Naive thymus-derived CD8-positive, alpha-beta T cell (primary cell): ENCODE measurements at regions not wholly inside any gene's neighbourhood (a gene's known extent, or its start where the extent isn't known, plus 50 kb on each side); places are given as distances from the start of the nearest gene placed in this dataset.
A peak's percentile ranks its signal among the peaks of the same experiment; 100 is the strongest.

Source experiments
- ATAC-seq, 2 donors: fragments of 150-1000 bp; cut with Tn5 transposase in 1 of 2; sonication (Bioruptor Pico), chemical (Tn5 transposase) in 1 of 2; 1 replicate in 1 of 2; 2 replicates in 1 of 2; pipeline ENCODE4 v1.10.0; 2021; ENCODE audit warnings: mild to moderate bottlenecking in 2 of 2, moderate library complexity in 2 of 2
- POLR2A ChIA-PET: fragments of 350-600 bp; sonication (Branson Sonifier 250); formaldehyde crosslinking; loops from one replicate; lab custom pipeline; 2021; ENCODE audit warnings: antibody characterized with exemption; lab: Charles Lee
- DNase-seq, 10 donors: peaks; one replicate each; pipeline versions ENCODE4 v3.0.0 to v3.0.0-alpha.2; 2020 to 2022
- H3K27ac Mint-ChIP-seq, 10 donors: one replicate each; pipeline ENCODE4 v1.8.0; 2020 to 2022; ENCODE audit warnings: mild to moderate bottlenecking in 10 of 10, mixed read lengths in 10 of 10, moderate library complexity in 4 of 10, inconsistent platforms in 1 of 10
- H3K27me3 Mint-ChIP-seq, 5 donors: one replicate each; pipeline ENCODE4 v1.8.0; 2021 to 2022; ENCODE audit warnings: mixed read lengths in 5 of 5
- H3K36me3 Mint-ChIP-seq, 3 donors: one replicate each; pipeline ENCODE4 v1.8.0; 2020 to 2022; ENCODE audit warnings: mixed read lengths in 3 of 3, mild to moderate bottlenecking in 2 of 3, inconsistent platforms in 1 of 3
- H3K4me1 Mint-ChIP-seq, 4 donors: one replicate each; pipeline ENCODE4 v1.8.0; 2021 to 2022; ENCODE audit warnings: mixed read lengths in 4 of 4
- H3K4me3 Mint-ChIP-seq, 10 donors: one replicate each; pipeline ENCODE4 v1.8.0; 2020 to 2022; ENCODE audit warnings: mild to moderate bottlenecking in 10 of 10, mixed read lengths in 10 of 10, moderate library complexity in 6 of 10, inconsistent platforms in 1 of 10
- H3K9me3 Mint-ChIP-seq, 9 donors: one replicate each; pipeline ENCODE4 v1.8.0; 2020 to 2022; ENCODE audit warnings: mixed read lengths in 9 of 9, mild to moderate bottlenecking in 3 of 9, inconsistent platforms in 1 of 9, moderate library complexity in 1 of 9

DNA sequence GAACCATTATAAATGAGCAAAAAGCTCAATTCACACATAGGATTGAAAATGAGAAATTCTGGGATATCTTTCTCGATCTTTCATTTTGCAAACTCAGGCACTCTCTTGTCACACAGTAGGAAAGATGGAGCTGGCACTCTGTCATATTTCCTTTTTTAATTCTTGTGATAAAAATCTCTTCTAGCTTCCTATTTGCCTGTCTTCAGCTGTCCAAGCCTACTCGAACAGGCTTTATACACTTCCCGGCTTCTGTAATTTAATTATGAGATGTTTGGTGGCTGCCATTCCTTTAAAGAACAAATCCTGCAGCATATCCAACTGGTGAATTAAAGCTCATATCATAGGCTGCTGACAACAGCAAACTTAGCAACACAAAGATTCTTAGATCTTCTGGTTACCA lies 1484.3 kb upstream of the PIK3C3 start:
- Mint-ChIP-seq H3K36me3 (no peaks in the 10 kb centered on the region), H3K9me3 (peaks cover 1 to 17% (median 5%) of the 10 kb centered on the region in 9 donors), H3K27me3 (no peaks in the 10 kb centered on the region), H3K4me1 (no peaks in the 10 kb centered on the region), H3K4me3 (no peak overlapping the region), H3K27ac (no peak overlapping the region)
- DNase-seq = no peak
- POLR2A ChIA-PET = no interaction called here
- no peak for ATAC-seq

DNA sequence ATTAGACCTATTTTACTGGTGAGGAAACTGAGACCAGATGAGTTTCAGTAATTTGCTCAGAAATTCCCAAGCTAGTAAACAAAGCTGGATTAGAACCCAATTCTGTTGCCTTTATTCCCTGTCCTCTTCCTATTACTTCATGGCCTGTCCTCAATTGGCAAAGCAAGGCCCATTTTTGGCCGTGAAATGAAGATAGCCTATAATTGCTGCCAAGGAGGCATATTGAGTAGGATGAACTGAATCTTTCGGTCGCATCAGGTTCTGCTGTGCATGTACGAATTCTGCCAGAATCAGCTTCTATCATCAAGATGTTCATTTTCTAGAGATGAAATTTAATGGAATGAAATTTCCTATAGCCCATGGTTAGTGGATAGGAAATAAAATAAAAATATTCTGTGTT lies 1485.2 kb upstream of the PIK3C3 start:
- ATAC-seq (no peak), DNase-seq (no peak)
- H3K9me3 Mint-ChIP-seq = peaks cover 0 to 19% (median 5%) of the 10 kb centered on the region in 9 donors
- POLR2A ChIA-PET = no interaction called here
- no peak overlapping the region for H3K4me3 Mint-ChIP-seq
- peak overlapping the region in 1 of 10 donors; percentile 61 for H3K27ac Mint-ChIP-seq
- no peaks in the 10 kb centered on the region for H3K27me3 Mint-ChIP-seq
- H3K4me1 Mint-ChIP-seq = no peaks in the 10 kb centered on the region
- H3K36me3 Mint-ChIP-seq = no peaks in the 10 kb centered on the region

DNA sequence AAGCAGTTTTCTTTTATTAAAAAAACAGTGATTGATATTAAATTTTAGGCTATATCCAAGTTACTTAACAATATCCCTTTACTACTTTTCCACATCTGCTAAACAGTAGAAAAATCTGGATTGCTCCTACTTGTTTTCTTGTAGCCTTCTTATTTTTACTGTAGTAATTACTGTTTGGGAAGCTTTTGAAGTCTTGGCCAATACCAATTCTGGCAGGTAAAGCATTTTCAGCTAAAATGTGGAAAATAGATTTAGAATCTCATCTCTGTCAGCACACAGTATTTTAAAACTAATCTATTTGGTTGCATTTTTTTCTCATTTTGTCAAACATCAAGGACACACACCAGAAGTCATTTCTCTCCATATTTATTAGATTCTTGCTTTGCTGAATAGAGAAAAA lies 1485.7 kb upstream of the PIK3C3 start:
- POLR2A ChIA-PET = no interaction called here
- DNase-seq (no peak), ATAC-seq (no peak)
- Mint-ChIP-seq H3K4me3 (no peak overlapping the region), H3K9me3 (peaks cover 0 to 19% (median 5%) of the 10 kb centered on the region in 9 donors), H3K4me1 (no peaks in the 10 kb centered on the region), H3K36me3 (no peaks in the 10 kb centered on the region), H3K27me3 (no peaks in the 10 kb centered on the region), H3K27ac (no peak overlapping the region)

DNA sequence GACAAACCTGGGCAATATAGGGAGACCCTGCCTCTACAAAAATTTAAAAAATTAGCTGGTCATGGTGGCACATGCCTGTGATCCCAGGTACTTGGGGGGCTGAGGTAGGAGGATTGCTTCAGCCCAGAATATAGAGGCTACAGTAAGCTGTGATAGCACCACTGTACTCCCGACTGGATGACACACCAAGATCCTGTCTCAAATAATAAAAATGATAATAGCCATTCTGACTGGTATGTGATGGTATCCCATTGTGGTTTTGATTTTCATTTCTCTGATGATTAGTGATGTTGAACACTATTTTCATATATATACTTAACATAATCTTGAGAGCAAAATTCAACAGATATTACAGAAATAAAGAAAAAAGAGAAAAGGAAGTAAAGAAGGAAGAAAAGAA lies 1491.0 kb upstream of the PIK3C3 start:
- Mint-ChIP-seq H3K4me1 (no peaks in the 10 kb centered on the region), H3K27ac (no peak overlapping the region), H3K9me3 (peaks cover 0 to 16% (median 4%) of the 10 kb centered on the region in 9 donors), H3K4me3 (no peak overlapping the region), H3K36me3 (no peaks in the 10 kb centered on the region), H3K27me3 (no peaks in the 10 kb centered on the region)
- DNase-seq (no peak), ATAC-seq (no peak)
- POLR2A ChIA-PET = no interaction called here

GRCh38 chr18:40453903-40454302 lies 1501.1 kb upstream of the PIK3C3 start:
- H3K4me3 Mint-ChIP-seq = no peak overlapping the region
- H3K27me3 Mint-ChIP-seq = no peaks in the 10 kb centered on the region
- no peaks in the 10 kb centered on the region for H3K4me1 Mint-ChIP-seq
- ATAC-seq = no peak
- POLR2A ChIA-PET = no interaction called here
- no peak overlapping the region for H3K27ac Mint-ChIP-seq
- DNase-seq = no peak
- H3K9me3 Mint-ChIP-seq = peaks cover 0 to 35% (median 7%) of the 10 kb centered on the region in 9 donors
- no peaks in the 10 kb centered on the region for H3K36me3 Mint-ChIP-seq

- POLR2A ChIA-PET = no interaction called here
- Mint-ChIP-seq H3K9me3 (peaks cover 0 to 24% (median 6%) of the 10 kb centered on the region in 9 donors), H3K36me3 (no peaks in the 10 kb centered on the region), H3K4me3 (no peak overlapping the region), H3K27ac (no peak overlapping the region), H3K4me1 (no peaks in the 10 kb centered on the region), H3K27me3 (no peaks in the 10 kb centered on the region)
- ATAC-seq (no peak), DNase-seq (no peak)
Observed at GRCh38 chr18:40452599-40452998, 1502.4 kb upstream of the PIK3C3 start.

GRCh38 chr18:40450751-40451150 lies 1504.3 kb upstream of the PIK3C3 start:
- Mint-ChIP-seq H3K4me3 (no peak overlapping the region), H3K9me3 (peaks cover 2 to 20% (median 10%) of the 10 kb centered on the region in 9 donors), H3K27ac (no peak overlapping the region), H3K4me1 (no peaks in the 10 kb centered on the region), H3K27me3 (no peaks in the 10 kb centered on the region), H3K36me3 (no peaks in the 10 kb centered on the region)
- POLR2A ChIA-PET = no interaction called here
- no peak for DNase-seq
- ATAC-seq = no peak

DNA sequence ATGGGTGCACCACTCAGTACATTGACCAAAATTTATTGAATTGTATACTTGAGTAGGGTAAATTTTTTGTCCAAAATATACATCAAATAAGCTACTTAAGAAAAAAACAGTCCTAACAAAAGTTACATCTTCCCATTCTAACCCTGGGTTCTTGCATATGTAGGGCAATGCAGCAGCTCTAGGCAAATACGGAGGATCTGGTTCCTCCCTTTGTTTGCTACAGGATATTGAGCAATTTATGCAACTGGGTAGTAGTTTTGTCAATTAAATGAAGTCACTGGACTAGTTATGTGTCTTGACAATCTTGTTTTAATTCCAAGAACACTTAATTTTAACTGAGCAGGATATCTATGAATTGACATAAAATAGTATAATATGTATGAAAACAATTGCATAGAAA lies 1507.2 kb upstream of the PIK3C3 start:
- Mint-ChIP-seq H3K4me3 (no peak overlapping the region), H3K9me3 (peaks cover 0 to 31% (median 0%) of the 10 kb centered on the region in 9 donors), H3K27me3 (no peaks in the 10 kb centered on the region), H3K4me1 (no peaks in the 10 kb centered on the region), H3K36me3 (no peaks in the 10 kb centered on the region), H3K27ac (no peak overlapping the region)
- no peak for ATAC-seq
- DNase-seq = no peak
- POLR2A ChIA-PET = no interaction called here

- Mint-ChIP-seq H3K9me3 (peaks cover 0 to 23% (median 4%) of the 10 kb centered on the region in 9 donors), H3K4me1 (no peaks in the 10 kb centered on the region), H3K27ac (no peak overlapping the region), H3K36me3 (no peaks in the 10 kb centered on the region), H3K27me3 (no peaks in the 10 kb centered on the region), H3K4me3 (no peak overlapping the region)
- POLR2A ChIA-PET = no interaction called here
- no peak for ATAC-seq
- DNase-seq = no peak
Observed at GRCh38 chr18:40440088-40440487, 1514.9 kb upstream of the PIK3C3 start.

DNA sequence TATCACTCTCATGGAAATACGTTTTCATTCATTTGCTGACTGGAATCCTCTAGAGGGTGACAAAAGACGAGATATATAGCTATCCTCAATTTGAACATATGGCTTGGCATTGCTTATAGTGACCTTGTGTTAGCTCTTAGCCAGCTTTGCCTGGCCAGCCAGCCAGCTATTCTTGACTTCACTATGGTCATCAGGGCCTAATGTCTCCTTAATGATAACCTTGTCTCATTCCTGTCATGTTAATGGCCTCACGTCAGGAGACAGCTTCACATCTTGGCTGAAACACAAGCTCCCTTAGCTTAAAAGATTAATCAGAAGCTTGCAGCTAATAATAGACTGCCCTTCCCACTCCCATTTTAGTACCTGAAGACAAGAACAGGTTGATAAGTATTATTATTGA lies 1517.5 kb upstream of the PIK3C3 start:
- Mint-ChIP-seq H3K27ac (no peak overlapping the region), H3K4me1 (no peaks in the 10 kb centered on the region), H3K27me3 (no peaks in the 10 kb centered on the region), H3K4me3 (no peak overlapping the region), H3K9me3 (peaks cover 0 to 10% (median 4%) of the 10 kb centered on the region in 9 donors), H3K36me3 (no peaks in the 10 kb centered on the region)
- POLR2A ChIA-PET = no interaction called here
- ATAC-seq (no peak), DNase-seq (no peak)

- ATAC-seq (no peak), DNase-seq (no peak)
- Mint-ChIP-seq H3K9me3 (peaks cover 0 to 28% (median 2%) of the 10 kb centered on the region in 9 donors), H3K4me1 (no peaks in the 10 kb centered on the region), H3K27ac (no peak overlapping the region), H3K27me3 (no peaks in the 10 kb centered on the region), H3K36me3 (no peaks in the 10 kb centered on the region), H3K4me3 (no peak overlapping the region)
- POLR2A ChIA-PET = no interaction called here
Observed at GRCh38 chr18:40431071-40431985, 1523.7 kb upstream of the PIK3C3 start.

DNA sequence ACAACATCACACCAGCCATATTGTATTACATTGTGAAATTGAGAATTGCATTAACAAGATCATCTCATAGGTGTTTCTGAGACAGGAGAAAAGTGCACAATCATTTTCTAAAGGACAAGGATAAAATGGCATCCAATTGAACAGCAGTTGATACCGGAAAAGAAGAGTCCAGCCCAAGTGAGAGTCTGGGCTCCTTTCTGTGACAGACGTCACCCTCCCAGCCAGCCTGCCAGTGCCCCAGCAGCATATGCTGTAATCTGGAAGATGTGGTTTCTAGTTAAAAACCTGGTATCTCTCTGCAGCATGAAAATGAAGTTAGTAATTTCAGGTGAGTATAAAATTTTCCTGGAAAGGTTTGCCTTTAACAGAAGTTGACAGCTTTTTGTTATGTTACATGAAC lies 1531.7 kb upstream of the PIK3C3 start:
- H3K4me3 Mint-ChIP-seq = no peak overlapping the region
- H3K27me3 Mint-ChIP-seq = no peaks in the 10 kb centered on the region
- no peak overlapping the region for H3K27ac Mint-ChIP-seq
- H3K36me3 Mint-ChIP-seq = no peaks in the 10 kb centered on the region
- no peaks in the 10 kb centered on the region for H3K4me1 Mint-ChIP-seq
- H3K9me3 Mint-ChIP-seq = peaks cover 0 to 26% (median 2%) of the 10 kb centered on the region in 9 donors
- POLR2A ChIA-PET = no interaction called here
- DNase-seq (no peak), ATAC-seq (no peak)

DNA sequence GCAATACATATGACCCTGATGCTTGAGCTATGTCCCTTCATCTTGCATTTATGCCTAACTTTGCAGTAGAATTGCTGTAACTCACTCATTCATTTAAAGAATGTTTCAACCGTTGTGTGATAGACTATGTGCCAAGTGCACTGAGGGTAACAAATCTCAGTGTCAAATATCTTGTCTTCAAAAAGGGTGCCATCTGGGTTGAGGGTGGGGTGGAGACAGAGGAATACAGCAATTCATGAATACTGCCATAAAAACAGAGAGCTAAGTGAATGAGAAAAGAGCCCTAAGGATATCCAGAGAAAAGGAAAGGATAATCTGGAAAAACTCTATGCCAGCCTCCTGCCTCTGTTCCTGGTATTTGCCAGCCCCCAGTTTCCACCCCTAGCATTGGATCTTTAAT lies 1534.4 kb upstream of the PIK3C3 start:
- ATAC-seq (no peak), DNase-seq (no peak)
- Mint-ChIP-seq H3K4me1 (no peaks in the 10 kb centered on the region), H3K36me3 (no peaks in the 10 kb centered on the region), H3K9me3 (peaks cover 0 to 26% (median 7%) of the 10 kb centered on the region in 9 donors), H3K27me3 (no peaks in the 10 kb centered on the region), H3K4me3 (no peak overlapping the region), H3K27ac (no peak overlapping the region)
- POLR2A ChIA-PET = no interaction called here

- Mint-ChIP-seq H3K27ac (no peak overlapping the region), H3K9me3 (peaks cover 0 to 24% (median 12%) of the 10 kb centered on the region in 9 donors), H3K36me3 (no peaks in the 10 kb centered on the region), H3K27me3 (no peaks in the 10 kb centered on the region), H3K4me1 (no peaks in the 10 kb centered on the region), H3K4me3 (no peak overlapping the region)
- DNase-seq = no peak
- no peak for ATAC-seq
- POLR2A ChIA-PET = no interaction called here
Observed at GRCh38 chr18:40417501-40417900, 1537.5 kb upstream of the PIK3C3 start.
